HG03039 (cell line): ENCODE measurements at regions not wholly inside any gene's neighbourhood (a gene's known extent, or its start where the extent isn't known, plus 50 kb on each side); places are given as distances from the start of the nearest gene placed in this dataset.

Experiments
- ATAC-seq: cut with Tn5 transposase; IDR thresholded peaks from one replicate; pipeline ENCODE4 v1.9.1; 2021; ENCODE audit warnings: mild to moderate bottlenecking, moderate library complexity; ENCODE audit not compliant: unreplicated experiment

DNA sequence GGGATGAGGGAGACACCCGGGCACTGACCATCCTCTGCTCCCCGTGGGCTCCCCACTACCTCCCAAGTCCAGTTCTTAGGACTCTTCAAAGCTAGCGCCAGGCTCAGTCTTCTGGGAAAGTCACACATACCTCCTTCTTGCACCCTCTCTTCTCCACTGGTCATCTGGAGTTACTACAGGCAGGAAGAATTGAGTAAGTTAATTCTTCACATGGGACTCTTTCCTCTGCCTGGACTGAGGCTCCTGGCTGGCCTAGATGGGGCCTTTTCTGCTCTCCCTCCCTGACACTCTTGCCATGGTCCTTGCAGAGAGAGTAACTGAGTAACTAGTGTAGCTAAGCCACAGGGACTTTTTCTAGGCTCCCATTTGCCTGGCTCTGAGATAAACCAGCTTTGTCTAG lies 96.5 kb upstream of the CELF4 start:
- ATAC-seq, result no peak

DNA sequence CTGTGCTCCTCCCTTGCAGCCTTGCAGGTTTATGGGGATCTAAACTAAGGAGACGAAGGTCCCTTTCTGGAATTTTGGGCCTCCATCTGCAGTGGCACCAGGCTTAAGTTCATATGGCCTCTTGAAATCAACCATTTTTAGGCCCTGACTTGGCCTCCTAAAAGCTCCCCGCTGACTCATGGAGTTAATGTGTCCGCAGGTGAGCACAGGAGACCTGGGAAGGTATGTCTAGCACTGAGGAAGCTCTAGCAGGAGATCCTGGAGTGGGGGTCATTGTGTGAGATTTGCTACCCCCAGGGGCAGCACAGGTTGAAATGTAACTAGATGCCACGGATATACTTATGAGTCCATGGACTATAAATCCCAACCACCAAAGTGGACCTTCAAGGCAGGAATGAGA lies 95.9 kb upstream of the CELF4 start:
- ATAC-seq, result no peak

DNA sequence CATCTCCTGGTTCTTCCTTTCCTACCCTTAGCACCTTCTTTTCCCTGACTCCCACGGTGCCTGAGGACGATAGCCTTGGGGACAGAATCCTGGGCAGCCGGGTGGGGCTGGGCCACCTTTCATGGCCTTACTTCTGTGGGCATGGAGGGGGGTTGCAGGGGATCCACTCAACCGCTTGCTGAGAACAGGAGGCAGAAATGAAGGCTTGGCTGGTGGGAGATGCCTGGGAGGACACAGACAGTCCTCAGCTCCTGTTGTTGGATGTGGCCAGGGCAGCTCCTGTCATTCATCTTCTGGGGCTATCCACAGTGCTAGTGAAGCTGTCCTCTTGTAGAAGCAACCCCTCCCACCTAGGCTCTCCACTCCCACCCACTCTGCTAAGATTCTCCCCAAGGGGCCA lies 95.5 kb upstream of the CELF4 start:
- ATAC-seq, result no peak

- no peak for ATAC-seq
These were observed 95.1 kb upstream of the CELF4 start for GRCh38 chr18:37660658-37661057.

GRCh38 chr18:37659906-37660305 lies 94.3 kb upstream of the CELF4 start:
- no peak for ATAC-seq

DNA sequence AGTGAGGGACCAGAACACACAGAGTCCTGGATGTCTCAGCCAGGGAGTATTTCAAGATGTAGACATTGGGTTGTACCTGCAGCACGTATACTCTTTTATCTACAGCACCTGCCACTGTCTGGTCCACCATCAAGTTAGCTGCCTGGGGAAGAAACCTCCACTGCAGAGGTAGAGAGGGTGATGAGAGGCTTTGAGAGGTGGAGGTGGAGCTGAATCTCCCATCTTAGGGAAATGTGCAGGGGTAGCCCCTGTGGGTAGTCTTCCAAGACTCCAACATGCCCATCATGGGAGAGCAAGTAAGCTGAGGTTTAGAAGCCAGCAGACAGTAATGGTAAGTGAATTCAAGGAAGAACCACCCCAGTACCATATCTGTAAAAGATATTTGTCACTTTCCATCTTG lies 93.3 kb upstream of the CELF4 start:
- ATAC-seq, result no peak

DNA sequence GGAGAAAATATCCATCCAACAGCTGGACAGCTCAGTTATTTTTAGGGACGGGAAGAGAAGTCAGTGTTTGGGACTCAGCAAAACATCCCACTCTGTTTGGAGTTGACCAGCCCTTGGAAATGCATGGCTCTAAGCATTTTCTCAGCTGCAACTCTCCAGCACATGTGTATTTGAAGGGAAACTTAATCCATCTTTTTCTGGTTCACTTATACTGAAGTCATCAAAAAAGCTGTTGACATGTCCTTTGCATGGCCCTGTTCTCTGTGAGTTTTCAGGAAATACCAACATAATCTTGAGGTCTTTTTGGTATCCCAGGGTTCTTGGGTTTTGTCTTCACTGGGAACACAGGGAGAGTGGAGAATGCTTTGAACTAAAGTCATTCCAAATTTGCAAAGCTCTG lies 91.9 kb upstream of the CELF4 start:
- ATAC-seq, result no peak

GRCh38 chr18:37654731-37655369 lies 89.3 kb upstream of the CELF4 start:
- no peak for ATAC-seq

DNA sequence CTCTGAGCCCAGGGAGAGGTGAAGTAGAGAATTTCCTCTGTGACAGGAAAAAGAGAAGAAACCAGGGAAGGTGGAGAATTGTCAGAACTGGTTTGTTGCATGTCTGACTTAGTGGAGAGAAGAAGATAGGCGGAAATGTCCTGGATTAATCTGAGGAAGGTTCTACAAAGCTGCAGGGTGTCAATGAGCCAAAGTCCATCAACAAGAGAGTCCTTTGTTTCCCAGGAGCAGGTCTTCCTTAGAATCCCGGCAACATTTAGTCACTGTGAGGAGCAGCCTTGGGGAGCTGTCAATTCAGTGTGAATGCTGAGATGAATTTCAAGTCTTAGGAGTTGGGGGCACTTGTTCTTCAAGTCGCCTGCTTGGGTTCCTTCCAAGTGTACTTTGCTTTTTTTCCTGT lies 88.4 kb upstream of the CELF4 start:
- ATAC-seq, result no peak

DNA sequence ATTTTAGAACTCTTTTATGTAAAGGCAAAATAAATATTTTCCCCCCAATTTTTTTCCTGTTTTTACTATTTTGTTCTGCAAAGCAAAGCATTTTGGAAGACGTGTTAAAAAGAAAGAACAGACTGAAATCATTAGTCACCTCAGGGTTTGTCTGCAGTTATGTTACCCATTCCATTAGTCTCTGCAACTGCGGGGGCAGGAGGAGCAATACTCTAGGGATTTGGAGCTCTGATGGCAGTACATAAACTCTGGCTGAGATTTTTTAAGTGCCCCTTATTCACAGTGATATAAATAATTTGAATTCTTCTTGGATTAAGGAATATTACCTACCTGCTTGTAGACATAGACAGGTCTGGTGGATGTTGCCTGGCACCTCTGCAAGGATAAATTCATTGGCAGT lies 88.0 kb upstream of the CELF4 start:
- ATAC-seq, result no peak

GRCh38 chr18:37649930-37650329 lies 84.3 kb upstream of the CELF4 start:
- no peak for ATAC-seq

- ATAC-seq, result no peak
These were observed 83.8 kb upstream of the CELF4 start for GRCh38 chr18:37649416-37649815.

- no peak for ATAC-seq
These were observed 76.0 kb upstream of the CELF4 start for GRCh38 chr18:37641573-37641972.

DNA sequence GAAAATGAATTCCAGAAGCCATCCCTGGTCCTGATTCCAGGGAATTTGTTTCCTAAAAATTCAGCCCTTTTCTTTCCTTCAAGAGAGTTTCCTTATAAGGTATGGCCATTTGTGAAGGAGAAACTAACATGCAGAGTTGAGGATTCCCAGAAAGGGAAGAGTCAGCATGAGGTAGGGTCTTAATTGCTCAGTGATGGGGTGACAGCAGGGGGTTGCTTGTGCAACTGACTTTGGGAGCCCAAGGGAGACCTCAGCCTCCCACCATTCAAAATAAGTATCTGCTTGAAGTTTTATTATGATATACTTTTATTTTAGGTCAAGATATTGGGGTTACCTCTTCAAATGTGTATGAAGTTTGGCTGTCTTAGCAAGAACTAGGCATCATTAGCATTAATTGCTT lies 74.9 kb upstream of the CELF4 start:
- ATAC-seq, result no peak

- ATAC-seq, result no peak
These were observed 74.2 kb upstream of the CELF4 start for GRCh38 chr18:37639846-37640245.

GRCh38 chr18:37637478-37637850 lies 71.9 kb upstream of the CELF4 start:
- no peak for ATAC-seq

DNA sequence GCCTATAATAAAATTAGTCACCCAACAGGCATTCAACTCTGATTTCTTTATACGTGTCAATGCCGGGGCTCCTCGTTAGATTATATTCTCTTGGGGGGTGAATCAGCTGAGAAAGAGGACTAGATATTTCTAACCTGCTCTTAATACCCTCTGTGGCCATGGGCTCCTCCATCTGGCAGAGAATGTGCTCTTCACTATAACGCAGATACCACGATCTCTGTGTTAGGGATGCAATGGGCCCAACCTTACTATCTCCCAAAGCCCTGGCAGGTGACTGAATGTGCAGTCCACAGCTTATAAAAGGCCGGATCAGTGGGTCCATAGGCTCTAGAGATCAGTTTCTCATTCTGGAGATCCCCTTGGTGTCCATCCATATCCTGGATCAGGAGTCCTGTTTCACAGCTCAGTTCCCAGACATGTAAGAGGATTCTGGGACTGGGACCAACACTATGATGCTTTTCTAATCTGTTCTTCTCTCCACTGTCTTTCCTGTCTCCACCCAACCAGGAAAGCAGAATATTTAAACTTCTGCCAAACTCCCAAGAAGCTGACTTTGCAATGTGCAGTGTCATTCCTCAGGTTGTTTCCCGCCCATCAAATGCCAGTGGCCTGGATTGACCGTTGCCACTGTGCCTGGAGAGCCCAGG lies 71.4 kb upstream of the CELF4 start:
- no peak for ATAC-seq

DNA sequence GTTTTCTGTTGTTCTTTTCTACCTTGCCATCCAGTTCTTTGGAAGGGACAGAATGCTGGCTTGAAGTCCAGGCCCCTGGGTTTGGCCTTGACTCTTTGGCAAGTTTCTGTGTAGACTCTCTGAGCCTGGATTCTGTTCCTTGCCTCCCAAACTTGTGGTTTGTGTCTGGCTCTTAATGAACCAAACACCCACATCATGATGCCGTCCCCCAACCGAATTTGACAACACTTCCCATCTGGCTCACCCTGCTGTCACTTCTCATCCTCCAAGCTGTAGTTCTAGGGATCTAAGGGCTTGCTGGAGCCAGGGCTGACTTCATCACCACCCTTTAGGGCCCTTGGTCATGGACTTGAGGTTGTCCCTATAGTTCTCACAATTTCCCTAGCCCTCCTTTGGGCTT lies 68.9 kb upstream of the CELF4 start:
- no peak for ATAC-seq

DNA sequence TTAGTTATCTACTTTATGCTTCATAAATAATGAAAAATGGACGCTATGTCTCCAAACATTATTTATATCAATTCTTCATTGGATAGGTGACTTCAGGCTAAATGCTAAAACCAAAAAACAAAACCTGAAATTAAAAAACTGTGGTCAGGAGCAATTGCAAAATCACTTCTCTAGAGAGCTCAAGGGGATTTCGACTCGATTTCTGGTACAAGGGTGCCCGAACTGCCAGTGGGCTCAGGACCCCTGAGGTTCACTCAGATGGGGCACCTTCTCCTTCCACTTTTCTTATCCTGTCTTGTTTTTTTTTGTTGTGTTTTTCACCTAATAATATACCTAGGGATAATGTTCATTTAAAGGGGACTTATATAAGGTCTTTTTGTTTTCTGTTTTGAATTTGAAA lies 65.8 kb upstream of the CELF4 start:
- no peak for ATAC-seq

GRCh38 chr18:37630334-37630733 lies 64.7 kb upstream of the CELF4 start:
- no peak for ATAC-seq

DNA sequence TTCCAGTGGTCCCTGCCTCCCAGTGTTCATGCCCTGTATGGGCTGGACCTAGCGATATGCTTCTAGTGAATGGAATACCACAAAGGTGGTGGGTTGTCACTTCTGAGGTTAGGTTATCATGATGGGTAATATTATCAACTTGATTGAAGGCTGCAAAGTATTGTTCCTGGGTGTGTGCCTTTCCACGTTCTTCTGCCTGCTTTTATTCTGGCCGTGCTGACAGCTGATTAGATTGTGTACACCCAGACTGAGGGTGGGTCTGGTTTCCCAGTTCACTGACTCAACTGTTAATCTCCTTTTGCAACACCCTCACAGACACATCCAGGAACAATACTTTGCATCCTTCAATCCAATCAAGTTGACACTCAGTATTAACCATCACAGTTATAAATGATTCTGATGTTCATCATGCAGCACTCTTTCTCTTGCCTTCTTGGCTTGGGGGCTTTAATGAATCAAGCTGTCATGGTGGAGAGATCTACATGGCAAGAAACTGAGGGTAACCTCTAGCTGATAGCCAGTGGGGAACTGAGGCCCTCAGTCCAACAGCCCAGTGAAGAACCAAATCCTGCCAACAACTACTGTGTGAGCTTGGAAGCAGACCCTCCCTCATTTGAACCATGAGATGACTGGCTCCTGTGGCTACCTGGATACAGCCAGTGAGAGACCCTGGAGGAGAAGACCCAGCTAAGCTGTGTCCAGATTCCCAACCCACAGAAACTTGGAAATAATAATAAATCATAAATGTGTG lies 63.0 kb upstream of the CELF4 start:
- ATAC-seq, result no peak

GRCh38 chr18:37624318-37624717 lies 58.7 kb upstream of the CELF4 start:
- no peak for ATAC-seq
